ENCODE measurements at regions not wholly inside any gene's neighbourhood (a gene's known extent, or its start where the extent isn't known, plus 50 kb on each side); places are given as distances from the start of the nearest gene placed in this dataset.

DNA sequence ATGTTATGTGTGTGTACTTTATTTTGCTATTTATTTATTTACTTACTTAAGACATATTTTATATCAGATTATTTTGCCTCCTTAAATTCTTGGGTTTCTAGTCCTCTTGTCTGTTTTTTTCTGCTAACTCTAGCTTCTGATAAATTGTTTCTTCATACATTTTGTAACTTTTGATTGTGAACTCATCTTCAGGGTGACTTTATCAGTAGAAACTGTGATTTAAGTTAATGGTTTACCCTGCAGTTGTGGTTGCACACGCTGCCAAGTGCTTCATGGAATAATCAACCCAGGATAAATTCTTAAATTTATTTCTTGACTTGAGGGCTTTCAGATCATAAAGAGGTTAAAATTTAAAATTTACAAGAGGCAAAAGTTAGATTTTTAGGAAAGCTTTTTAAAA lies 173.3 kb downstream of the CENPW start:
- Histone ChIP-seq H3K27ac (ENCODE audit: low read depth, low read length) (no peak overlapping the region), H3K79me2 (ENCODE audit: control insufficient read depth, low read length) (no peaks in the 10 kb centered on the region), H3K36me3 (ENCODE audit: control insufficient read depth, low read length) (no peaks in the 10 kb centered on the region), H3K27me3 (ENCODE audit: control insufficient read depth, low read length) (no peaks in the 10 kb centered on the region), H4K20me1 (ENCODE audit: control insufficient read depth, insufficient read depth, low read depth, low read length) (no peaks in the 10 kb centered on the region), H3K4me3 (ENCODE audit: low read length) (no peak overlapping the region), H3K9me2 (replicated peaks; ENCODE audit: control insufficient read depth, low read length) (no peaks in the 10 kb centered on the region), H3K4me1 (ENCODE audit: control insufficient read depth, low read length) (no peaks in the 10 kb centered on the region), H3F3A (ENCODE audit: control insufficient read depth, insufficient read depth) (no peaks in the 10 kb centered on the region), H3K4me2 (ENCODE audit: low read length) (no peak overlapping the region), H3K9me3 (ENCODE audit: control insufficient read depth, insufficient read depth, low read length) (no peaks in the 10 kb centered on the region)
- no peak for TF ChIP-seq EZH2phosphoT487 (IDR thresholded peaks at IDR 0.05; ENCODE audit: borderline replicate concordance, low read length)
- TF ChIP-seq, protein P1, sequence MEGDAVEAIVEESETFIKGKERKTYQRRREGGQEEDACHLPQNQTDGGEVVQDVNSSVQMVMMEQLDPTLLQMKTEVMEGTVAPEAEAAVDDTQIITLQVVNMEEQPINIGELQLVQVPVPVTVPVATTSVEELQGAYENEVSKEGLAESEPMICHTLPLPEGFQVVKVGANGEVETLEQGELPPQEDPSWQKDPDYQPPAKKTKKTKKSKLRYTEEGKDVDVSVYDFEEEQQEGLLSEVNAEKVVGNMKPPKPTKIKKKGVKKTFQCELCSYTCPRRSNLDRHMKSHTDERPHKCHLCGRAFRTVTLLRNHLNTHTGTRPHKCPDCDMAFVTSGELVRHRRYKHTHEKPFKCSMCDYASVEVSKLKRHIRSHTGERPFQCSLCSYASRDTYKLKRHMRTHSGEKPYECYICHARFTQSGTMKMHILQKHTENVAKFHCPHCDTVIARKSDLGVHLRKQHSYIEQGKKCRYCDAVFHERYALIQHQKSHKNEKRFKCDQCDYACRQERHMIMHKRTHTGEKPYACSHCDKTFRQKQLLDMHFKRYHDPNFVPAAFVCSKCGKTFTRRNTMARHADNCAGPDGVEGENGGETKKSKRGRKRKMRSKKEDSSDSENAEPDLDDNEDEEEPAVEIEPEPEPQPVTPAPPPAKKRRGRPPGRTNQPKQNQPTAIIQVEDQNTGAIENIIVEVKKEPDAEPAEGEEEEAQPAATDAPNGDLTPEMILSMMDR (IDR thresholded peaks at IDR 0.05; ENCODE audit: low read depth, low read length, poor library complexity, severe bottlenecking), result no peak

DNA sequence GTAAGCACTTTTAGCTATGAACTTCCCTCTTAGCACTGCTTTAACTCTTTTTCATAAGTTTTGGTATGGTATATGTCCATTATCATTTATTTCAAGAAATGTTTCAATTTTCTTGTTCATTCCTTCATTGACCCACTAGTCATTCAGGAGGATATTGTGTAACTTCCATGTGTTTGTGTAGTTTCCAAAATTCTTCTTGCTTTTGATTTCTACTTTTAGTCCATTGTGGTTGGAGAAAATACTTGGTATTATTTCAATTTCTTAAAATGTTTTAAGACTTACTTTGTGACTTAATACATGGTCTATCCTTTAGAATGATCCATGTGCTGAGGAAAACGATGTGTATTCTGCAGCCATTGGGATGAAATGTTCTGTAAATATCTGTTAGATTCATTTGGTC lies 176.5 kb downstream of the CENPW start:
- Histone ChIP-seq H3K9me2 (replicated peaks; ENCODE audit: control insufficient read depth, low read length) (no peaks in the 10 kb centered on the region), H3K4me2 (ENCODE audit: low read length) (no peak overlapping the region), H3K4me1 (ENCODE audit: control insufficient read depth, low read length) (no peaks in the 10 kb centered on the region), H3K27ac (ENCODE audit: low read depth, low read length) (no peak overlapping the region), H3K9me3 (ENCODE audit: control insufficient read depth, insufficient read depth, low read length) (no peaks in the 10 kb centered on the region), H3K27me3 (ENCODE audit: control insufficient read depth, low read length) (no peaks in the 10 kb centered on the region), H4K20me1 (ENCODE audit: control insufficient read depth, insufficient read depth, low read depth, low read length) (no peaks in the 10 kb centered on the region), H3F3A (ENCODE audit: control insufficient read depth, insufficient read depth) (no peaks in the 10 kb centered on the region), H3K36me3 (ENCODE audit: control insufficient read depth, low read length) (no peaks in the 10 kb centered on the region), H3K79me2 (ENCODE audit: control insufficient read depth, low read length) (no peaks in the 10 kb centered on the region), H3K4me3 (ENCODE audit: low read length) (no peak overlapping the region)
- TF ChIP-seq, protein P1 (IDR thresholded peaks at IDR 0.05; ENCODE audit: low read depth, low read length, poor library complexity, severe bottlenecking), result no peak
- no peak for TF ChIP-seq EZH2phosphoT487 (IDR thresholded peaks at IDR 0.05; ENCODE audit: borderline replicate concordance, low read length)

DNA sequence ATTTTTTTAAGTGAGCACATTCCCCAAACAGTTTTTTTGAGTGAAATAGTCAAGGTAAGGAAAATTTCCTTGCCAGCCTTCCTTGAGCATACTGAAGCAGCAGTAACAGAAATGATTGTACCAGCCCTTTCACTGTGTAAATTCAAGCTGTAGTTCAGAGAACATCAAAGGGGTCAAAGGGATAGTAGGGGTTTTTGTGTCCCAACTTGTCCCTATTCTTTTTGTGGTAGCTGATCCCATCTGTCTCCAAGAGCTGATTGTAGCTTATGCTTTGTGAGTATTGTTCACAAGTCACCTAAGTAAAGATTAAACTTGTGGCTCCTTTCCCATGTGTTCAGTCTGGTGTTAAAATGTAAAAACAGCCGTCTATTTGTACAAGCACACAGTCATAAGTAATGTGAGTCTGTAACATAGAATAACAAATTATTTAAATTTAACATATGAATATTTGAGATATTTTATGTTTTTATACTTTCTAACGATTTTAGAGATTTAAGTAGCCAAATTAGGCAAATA lies 185.0 kb downstream of the CENPW start:
- Histone ChIP-seq H3K4me1 (ENCODE audit: control insufficient read depth, low read length) (no peaks in the 10 kb centered on the region), H4K20me1 (ENCODE audit: control insufficient read depth, insufficient read depth, low read depth, low read length) (no peaks in the 10 kb centered on the region), H3F3A (ENCODE audit: control insufficient read depth, insufficient read depth) (no peaks in the 10 kb centered on the region), H3K4me2 (ENCODE audit: low read length) (no peak overlapping the region), H3K36me3 (ENCODE audit: control insufficient read depth, low read length) (no peaks in the 10 kb centered on the region), H3K27me3 (ENCODE audit: control insufficient read depth, low read length) (no peaks in the 10 kb centered on the region), H3K79me2 (ENCODE audit: control insufficient read depth, low read length) (no peaks in the 10 kb centered on the region), H3K4me3 (ENCODE audit: low read length) (no peak overlapping the region), H3K9me2 (replicated peaks; ENCODE audit: control insufficient read depth, low read length) (no peaks in the 10 kb centered on the region), H3K9me3 (ENCODE audit: control insufficient read depth, insufficient read depth, low read length) (no peaks in the 10 kb centered on the region), H3K27ac (ENCODE audit: low read depth, low read length) (no peak overlapping the region)
- TF ChIP-seq EZH2phosphoT487 (IDR thresholded peaks at IDR 0.05; ENCODE audit: borderline replicate concordance, low read length), result no peak
- TF ChIP-seq, protein P1 (IDR thresholded peaks at IDR 0.05; ENCODE audit: low read depth, low read length, poor library complexity, severe bottlenecking), result no peak
